ENCODE measurements at regions not wholly inside any gene's neighbourhood (a gene's known extent, or its start where the extent isn't known, plus 50 kb on each side); places are given as distances from the start of the nearest gene placed in this dataset.
"Not testable (repeated sequence)": the region's sequence is repeated elsewhere in the genome, so short reads cannot be mapped to it uniquely, and the experiment has no call there.

DNA sequence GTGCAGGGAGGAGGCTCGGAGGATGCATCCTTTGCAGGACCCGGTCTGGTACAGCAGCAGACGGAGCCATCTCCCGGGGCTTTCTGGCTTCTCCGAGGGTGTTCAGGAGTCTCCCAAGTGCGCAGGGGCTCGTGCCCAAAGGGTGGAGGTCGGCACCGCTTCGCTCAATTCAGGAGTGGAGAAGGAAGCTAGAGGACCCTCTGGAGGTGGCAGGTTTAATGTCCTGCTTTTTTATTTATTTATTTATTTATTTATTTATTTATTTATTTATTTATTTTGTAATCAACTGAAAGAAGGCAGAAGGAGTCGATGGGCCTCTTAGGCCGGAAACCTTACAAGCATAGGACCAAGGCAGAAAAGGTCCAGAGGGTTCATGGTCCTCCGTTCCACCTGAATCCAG lies 286.4 kb upstream of the AGTR2 start:
- not testable (repeated sequence) for H2AFZ ChIP-seq (ENCODE audit: low read depth, low read length); H3K14ac ChIP-seq (ENCODE audit: low read length in 2 of 2); H3K4me1 ChIP-seq (ENCODE audit: control insufficient read depth, insufficient read depth, low read depth, low read length); H3K79me1 ChIP-seq (replicated peaks; ENCODE audit: low read length, poor library complexity, severe bottlenecking); H3K27ac ChIP-seq (ENCODE audit: low read length, poor library complexity, severe bottlenecking); H3K4me2 ChIP-seq (ENCODE audit: low read length, poor library complexity, severe bottlenecking); H3K4ac ChIP-seq (ENCODE audit: low read depth in 1 of 2, low read length in 2 of 2); H3K18ac ChIP-seq (ENCODE audit: low read depth in 1 of 2, low read length in 2 of 2); H3K9ac ChIP-seq (ENCODE audit: low read length); H3K27me3 ChIP-seq (ENCODE audit: control insufficient read depth in 1 of 2, insufficient read depth in 1 of 2, low read length in 2 of 2); H2AK5ac ChIP-seq (ENCODE audit: low read length, severe bottlenecking); H3K23ac ChIP-seq (ENCODE audit: low read length in 2 of 2); H2BK12ac ChIP-seq (ENCODE audit: low read length in 2 of 2); H2BK120ac ChIP-seq (ENCODE audit: low read depth, low read length); H3K9me3 ChIP-seq (ENCODE audit: control insufficient read depth, low read length); H4K8ac ChIP-seq (ENCODE audit: low read length); H2BK15ac ChIP-seq (ENCODE audit: low read depth, poor library complexity, severe bottlenecking); H3K4me3 ChIP-seq (ENCODE audit: insufficient read depth in 1 of 2, low read depth in 1 of 2, low read length in 2 of 2); DNase-seq; H4K91ac ChIP-seq (ENCODE audit: low read length); H3K36me3 ChIP-seq (ENCODE audit: control insufficient read depth in 1 of 2, insufficient read depth in 2 of 2, low read depth in 1 of 2, low read length in 2 of 2); H2BK5ac ChIP-seq (ENCODE audit: low read depth, low read length, poor library complexity, severe bottlenecking)
- WGBS, result no CpG with 5 or more reads among the region's 13 CpGs

DNA sequence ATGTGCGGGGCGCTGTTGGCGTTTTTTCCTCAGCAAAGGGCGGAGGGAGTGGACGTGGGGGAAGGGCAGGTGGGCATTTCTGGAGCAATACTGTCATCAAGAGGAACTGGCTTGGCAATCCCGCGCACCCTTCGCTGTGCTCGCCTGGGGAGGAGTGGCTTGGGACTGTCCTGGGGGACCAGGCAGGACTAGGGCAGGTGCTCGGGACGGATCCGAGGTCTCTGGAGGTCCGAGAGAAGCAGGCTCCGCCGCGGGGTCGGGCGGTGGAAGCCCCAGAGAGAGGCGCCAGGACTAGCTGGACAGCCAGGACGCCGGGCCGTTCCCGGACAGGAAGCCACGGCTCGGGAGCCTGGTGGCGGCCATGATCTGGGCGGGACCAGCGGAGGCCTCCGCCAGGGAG lies 282.5 kb upstream of the AGTR2 start:
- not testable (repeated sequence) for H3K36me3 ChIP-seq (ENCODE audit: control insufficient read depth in 1 of 2, insufficient read depth in 2 of 2, low read depth in 1 of 2, low read length in 2 of 2); H3K23ac ChIP-seq (ENCODE audit: low read length in 2 of 2); H3K9me3 ChIP-seq (ENCODE audit: control insufficient read depth, low read length); H3K27me3 ChIP-seq (ENCODE audit: control insufficient read depth in 1 of 2, insufficient read depth in 1 of 2, low read length in 2 of 2); DNase-seq; H2BK120ac ChIP-seq (ENCODE audit: low read depth, low read length); H2BK12ac ChIP-seq (ENCODE audit: low read length in 2 of 2); H2AK5ac ChIP-seq (ENCODE audit: low read length, severe bottlenecking); H3K18ac ChIP-seq (ENCODE audit: low read depth in 1 of 2, low read length in 2 of 2); H3K79me1 ChIP-seq (replicated peaks; ENCODE audit: low read length, poor library complexity, severe bottlenecking); H4K8ac ChIP-seq (ENCODE audit: low read length); H2BK5ac ChIP-seq (ENCODE audit: low read depth, low read length, poor library complexity, severe bottlenecking); H2AFZ ChIP-seq (ENCODE audit: low read depth, low read length); H3K14ac ChIP-seq (ENCODE audit: low read length in 2 of 2); H2BK15ac ChIP-seq (ENCODE audit: low read depth, poor library complexity, severe bottlenecking); H3K27ac ChIP-seq (ENCODE audit: low read length, poor library complexity, severe bottlenecking); H3K9ac ChIP-seq (ENCODE audit: low read length); H3K4ac ChIP-seq (ENCODE audit: low read depth in 1 of 2, low read length in 2 of 2); H3K4me1 ChIP-seq (ENCODE audit: control insufficient read depth, insufficient read depth, low read depth, low read length); H3K4me2 ChIP-seq (ENCODE audit: low read length, poor library complexity, severe bottlenecking); H4K91ac ChIP-seq (ENCODE audit: low read length)
- H3K4me3 ChIP-seq (ENCODE audit: insufficient read depth in 1 of 2, low read depth in 1 of 2, low read length in 2 of 2), result peak overlapping the region in 1 of 2 experiments; percentile 72
- no CpG with 5 or more reads among the region's 29 CpGs for WGBS

DNA sequence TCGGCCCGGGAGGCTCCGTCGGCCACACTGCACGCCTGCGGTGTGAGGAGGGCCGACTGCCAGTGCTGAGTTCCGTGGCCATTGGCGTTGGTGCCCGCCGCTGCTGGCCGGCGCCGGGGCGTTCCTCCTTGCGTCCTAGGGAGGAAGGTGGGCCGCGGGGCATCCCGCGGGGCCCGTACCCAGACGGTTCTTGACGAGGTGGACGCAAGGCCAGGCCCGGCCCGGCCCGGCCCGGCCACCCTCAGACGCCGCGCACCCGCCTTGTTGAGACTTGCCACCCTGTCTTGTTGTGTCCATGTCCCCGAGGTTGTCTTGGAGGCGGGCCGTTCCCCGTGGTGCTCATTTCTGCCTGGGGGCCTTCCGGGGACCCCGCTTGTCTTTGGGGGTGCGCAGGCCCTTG lies 282.0 kb upstream of the AGTR2 start:
- not testable (repeated sequence) for H3K4me2 ChIP-seq (ENCODE audit: low read length, poor library complexity, severe bottlenecking); H4K8ac ChIP-seq (ENCODE audit: low read length); H3K4me3 ChIP-seq (ENCODE audit: insufficient read depth in 1 of 2, low read depth in 1 of 2, low read length in 2 of 2); H2AFZ ChIP-seq (ENCODE audit: low read depth, low read length); H3K9me3 ChIP-seq (ENCODE audit: control insufficient read depth, low read length); H3K27ac ChIP-seq (ENCODE audit: low read length, poor library complexity, severe bottlenecking); H2BK12ac ChIP-seq (ENCODE audit: low read length in 2 of 2); H2BK5ac ChIP-seq (ENCODE audit: low read depth, low read length, poor library complexity, severe bottlenecking); H3K14ac ChIP-seq (ENCODE audit: low read length in 2 of 2); H3K4ac ChIP-seq (ENCODE audit: low read depth in 1 of 2, low read length in 2 of 2); H2AK5ac ChIP-seq (ENCODE audit: low read length, severe bottlenecking); H4K91ac ChIP-seq (ENCODE audit: low read length); H3K79me1 ChIP-seq (replicated peaks; ENCODE audit: low read length, poor library complexity, severe bottlenecking); H2BK15ac ChIP-seq (ENCODE audit: low read depth, poor library complexity, severe bottlenecking); H3K23ac ChIP-seq (ENCODE audit: low read length in 2 of 2); H3K4me1 ChIP-seq (ENCODE audit: control insufficient read depth, insufficient read depth, low read depth, low read length); H2BK120ac ChIP-seq (ENCODE audit: low read depth, low read length); H3K36me3 ChIP-seq (ENCODE audit: control insufficient read depth in 1 of 2, insufficient read depth in 2 of 2, low read depth in 1 of 2, low read length in 2 of 2); H3K18ac ChIP-seq (ENCODE audit: low read depth in 1 of 2, low read length in 2 of 2); H3K9ac ChIP-seq (ENCODE audit: low read length); DNase-seq; H3K27me3 ChIP-seq (ENCODE audit: control insufficient read depth in 1 of 2, insufficient read depth in 1 of 2, low read length in 2 of 2)
- WGBS, result no CpG with 5 or more reads among the region's 39 CpGs

GRCh38 chrX:115889121-115889890 lies 281.2 kb upstream of the AGTR2 start:
- Histone ChIP-seq H4K8ac (ENCODE audit: low read length) (no peak overlapping the region), H2BK12ac (ENCODE audit: low read length in 2 of 2) (no peak overlapping the region), H2BK5ac (ENCODE audit: low read depth, low read length, poor library complexity, severe bottlenecking) (no peak overlapping the region), H3K14ac (ENCODE audit: low read length in 2 of 2) (no peak overlapping the region), H3K18ac (ENCODE audit: low read depth in 1 of 2, low read length in 2 of 2) (no peak overlapping the region), H3K79me1 (replicated peaks; ENCODE audit: low read length, poor library complexity, severe bottlenecking) (peaks cover 4% of the 10 kb centered on the region), H3K4me3 (ENCODE audit: insufficient read depth in 1 of 2, low read depth in 1 of 2, low read length in 2 of 2) (no peak overlapping the region), H2BK15ac (ENCODE audit: low read depth, poor library complexity, severe bottlenecking) (no peak overlapping the region), H3K27me3 (ENCODE audit: control insufficient read depth in 1 of 2, insufficient read depth in 1 of 2, low read length in 2 of 2) (peaks cover 0 to 3% of the 10 kb centered on the region in 2 experiments), H3K9ac (ENCODE audit: low read length) (no peak overlapping the region), H3K4ac (ENCODE audit: low read depth in 1 of 2, low read length in 2 of 2) (no peak overlapping the region), H3K27ac (ENCODE audit: low read length, poor library complexity, severe bottlenecking) (no peak overlapping the region), H3K36me3 (ENCODE audit: control insufficient read depth in 1 of 2, insufficient read depth in 2 of 2, low read depth in 1 of 2, low read length in 2 of 2) (peaks cover 0 to 8% of the 10 kb centered on the region in 2 experiments), H2AK5ac (ENCODE audit: low read length, severe bottlenecking) (no peak overlapping the region), H3K23ac (ENCODE audit: low read length in 2 of 2) (no peak overlapping the region), H3K4me2 (ENCODE audit: low read length, poor library complexity, severe bottlenecking) (no peak overlapping the region), H3K4me1 (ENCODE audit: control insufficient read depth, insufficient read depth, low read depth, low read length) (peaks cover 11% of the 10 kb centered on the region), H3K9me3 (ENCODE audit: control insufficient read depth, low read length) (no peaks in the 10 kb centered on the region), H2AFZ (ENCODE audit: low read depth, low read length) (no peak overlapping the region), H2BK120ac (ENCODE audit: low read depth, low read length) (no peak overlapping the region), H4K91ac (ENCODE audit: low read length) (no peak overlapping the region)
- 96% methylated on average over 24 of the region's 32 CpGs for WGBS
- DNase-seq, result no peak

Data from mesenchymal stem cell (in vitro differentiated cells and primary cell).